ENCODE measurements at regions not wholly inside any gene's neighbourhood (a gene's known extent, or its start where the extent isn't known, plus 50 kb on each side); places are given as distances from the start of the nearest gene placed in this dataset.
"Not testable (repeated sequence)": the region's sequence is repeated elsewhere in the genome, so short reads cannot be mapped to it uniquely, and the experiment has no call there.

DNA sequence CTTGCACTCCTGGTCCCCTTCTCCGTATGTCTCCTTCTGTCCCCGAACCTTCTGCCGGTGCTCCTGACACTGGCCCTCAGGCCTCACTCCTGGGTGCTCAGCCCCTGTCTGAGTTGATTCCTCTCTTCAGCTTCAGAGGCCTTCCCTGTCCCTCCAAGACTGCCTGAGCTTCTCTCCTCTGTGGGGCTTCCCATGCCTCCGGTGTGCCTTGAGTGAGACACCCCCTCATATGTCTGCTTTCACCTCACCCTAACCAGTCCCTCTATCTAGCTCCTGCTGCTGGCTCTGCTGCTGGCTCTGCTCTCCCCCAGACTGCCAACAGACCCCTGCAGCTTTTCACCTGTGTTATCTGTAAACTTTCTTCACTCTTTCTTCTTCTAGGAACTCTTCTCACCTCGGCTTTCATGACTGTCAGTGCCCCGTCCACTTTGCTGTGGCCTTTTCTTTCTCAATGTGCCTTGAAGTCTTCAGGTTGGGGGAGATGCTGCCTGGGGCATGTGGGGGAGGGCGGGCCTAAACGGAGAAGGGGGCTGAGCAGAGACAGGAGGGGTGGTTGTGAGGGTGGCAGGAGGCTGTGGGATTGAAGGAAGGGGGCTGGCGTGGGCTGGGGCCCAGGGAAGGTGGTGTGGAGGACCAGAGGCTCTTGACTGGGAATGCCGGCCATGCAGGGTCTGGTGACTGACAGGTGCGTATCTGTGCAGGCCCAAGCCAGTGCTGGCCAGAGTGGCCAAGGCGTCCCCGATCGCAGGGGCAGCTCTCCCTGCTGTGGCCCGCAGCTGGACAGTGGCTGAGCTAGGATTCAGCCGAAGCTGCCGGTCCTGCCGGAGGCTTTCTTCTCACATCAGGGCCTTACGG is 81.3 kb downstream of the METRNL start:
- Histone ChIP-seq H3K27me3 (ENCODE audit: control insufficient read depth in 1 of 2, insufficient read depth in 2 of 2, low read length in 2 of 2) (no peaks in the 10 kb centered on the region), H3K9me3 (ENCODE audit: control insufficient read depth in 2 of 2, low read length in 2 of 2) (no peaks in the 10 kb centered on the region), H3K27ac (ENCODE audit: low read length) (no peak overlapping the region), H3K4me3 (ENCODE audit: low read length in 2 of 2) (no peak overlapping the region), H3K4me1 (ENCODE audit: control insufficient read depth, insufficient read depth, low read length) (peaks cover 6% of the 10 kb centered on the region), H3K36me3 (ENCODE audit: control insufficient read depth in 2 of 2, insufficient read depth in 2 of 2, low read length in 2 of 2) (no peaks in the 10 kb centered on the region), H3K9ac (ENCODE audit: low read length in 2 of 2) (no peak overlapping the region)

DNA sequence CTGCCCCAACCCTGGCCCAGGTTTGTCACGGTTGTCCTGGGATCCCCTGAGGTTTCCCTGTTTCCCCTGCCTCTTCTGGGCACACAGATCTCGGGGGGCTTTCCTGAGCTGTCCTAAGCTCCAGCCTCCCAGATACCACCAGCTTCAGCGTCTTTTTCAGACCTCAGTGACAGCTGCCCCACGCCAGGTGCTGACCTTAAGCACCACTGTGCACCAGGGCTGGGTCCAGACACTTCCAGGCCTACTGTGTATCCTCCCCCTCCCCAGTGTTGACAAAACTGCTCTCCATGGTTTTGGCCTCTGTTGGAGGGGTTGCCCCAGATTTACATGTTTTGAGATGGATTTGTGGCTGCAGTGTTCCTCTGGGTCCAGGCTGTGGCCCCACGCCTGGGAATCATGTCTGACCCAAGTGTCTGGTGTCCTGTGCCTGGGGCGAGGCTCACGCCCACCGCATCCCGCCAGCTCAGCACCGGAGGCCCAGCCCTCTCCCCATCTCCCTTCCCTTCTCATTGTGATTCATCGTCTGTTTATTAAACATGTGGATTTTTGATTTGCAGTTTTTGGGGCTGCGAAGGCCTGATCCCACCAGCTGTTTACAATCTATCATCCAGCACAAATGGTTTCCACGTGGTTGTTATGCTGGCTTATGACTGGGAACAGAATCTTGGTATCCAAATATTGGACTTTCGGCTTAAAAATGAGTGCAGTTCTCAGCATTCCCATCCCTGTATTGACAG is 82.1 kb downstream of the METRNL start:
- Histone ChIP-seq H3K4me1 (ENCODE audit: control insufficient read depth, insufficient read depth, low read length) (peaks cover 6% of the 10 kb centered on the region), H3K27ac (ENCODE audit: low read length) (no peak overlapping the region), H3K27me3 (ENCODE audit: control insufficient read depth in 1 of 2, insufficient read depth in 2 of 2, low read length in 2 of 2) (no peaks in the 10 kb centered on the region), H3K9me3 (ENCODE audit: control insufficient read depth in 2 of 2, low read length in 2 of 2) (no peaks in the 10 kb centered on the region), H3K4me3 (ENCODE audit: low read length in 2 of 2) (no peak overlapping the region), H3K36me3 (ENCODE audit: control insufficient read depth in 2 of 2, insufficient read depth in 2 of 2, low read length in 2 of 2) (no peaks in the 10 kb centered on the region), H3K9ac (ENCODE audit: low read length in 2 of 2) (no peak overlapping the region)

DNA sequence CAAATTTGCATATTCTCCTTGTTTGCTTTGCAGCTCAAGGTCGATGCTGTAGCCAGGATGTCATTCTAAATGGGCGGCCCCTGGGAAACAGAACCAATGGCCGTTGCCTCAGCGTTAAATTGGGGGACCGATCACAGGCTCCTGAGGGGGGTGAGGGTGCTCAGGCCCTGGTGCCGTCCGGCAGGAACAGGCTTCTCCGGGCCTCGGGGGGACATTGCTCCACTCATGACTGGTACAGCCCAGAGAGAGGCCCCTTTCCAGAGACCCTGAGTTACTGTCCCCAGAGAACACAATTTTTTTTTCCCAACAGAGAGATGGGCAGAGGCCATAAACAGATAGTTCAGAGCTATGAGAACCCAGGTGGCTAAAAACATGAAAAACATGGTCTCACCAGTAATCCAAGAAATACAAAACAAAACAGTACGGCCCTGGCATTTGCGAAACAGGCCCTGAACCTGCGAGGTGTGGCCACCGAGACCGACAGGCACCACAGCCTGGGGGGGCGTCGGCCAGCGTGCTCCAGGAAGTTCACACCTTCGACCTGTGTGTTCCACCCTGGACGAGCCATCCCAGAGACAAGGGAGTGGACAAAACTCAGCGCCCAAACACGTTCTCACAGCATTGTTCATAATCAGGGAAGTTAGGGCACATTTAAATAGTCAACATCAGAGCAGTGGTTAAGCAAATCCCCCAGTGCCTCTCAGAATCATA is 82.8 kb downstream of the METRNL start:
- no peak overlapping the region for H3K4me3 ChIP-seq (ENCODE audit: low read length in 2 of 2)
- no peaks in the 10 kb centered on the region for H3K9me3 ChIP-seq (ENCODE audit: control insufficient read depth in 2 of 2, low read length in 2 of 2)
- H3K27ac ChIP-seq (ENCODE audit: low read length): no peak overlapping the region
- peaks cover 6% of the 10 kb centered on the region for H3K4me1 ChIP-seq (ENCODE audit: control insufficient read depth, insufficient read depth, low read length)
- H3K27me3 ChIP-seq (ENCODE audit: control insufficient read depth in 1 of 2, insufficient read depth in 2 of 2, low read length in 2 of 2): no peaks in the 10 kb centered on the region
- H3K36me3 ChIP-seq (ENCODE audit: control insufficient read depth in 2 of 2, insufficient read depth in 2 of 2, low read length in 2 of 2): no peaks in the 10 kb centered on the region
- H3K9ac ChIP-seq (ENCODE audit: low read length in 2 of 2): no peak overlapping the region

DNA sequence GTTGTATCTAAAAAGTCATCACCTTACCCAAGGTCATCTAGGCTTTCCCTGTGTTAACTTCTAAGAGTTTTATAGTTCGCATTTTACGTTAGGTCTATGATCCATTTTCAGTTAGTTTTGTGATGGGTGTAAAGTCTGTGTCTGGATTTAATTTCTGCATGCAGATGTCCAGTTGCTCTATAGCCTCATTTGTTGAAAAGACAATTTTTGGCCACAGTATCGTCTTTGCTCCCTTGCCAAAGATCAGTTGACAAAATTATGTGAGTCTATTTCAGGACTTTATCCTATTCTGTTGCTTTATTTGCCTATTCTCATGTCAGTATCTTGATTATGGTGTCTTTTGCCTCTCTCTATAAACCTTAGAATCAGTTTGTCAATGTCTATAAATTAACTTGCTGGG is 85.1 kb downstream of the METRNL start:
- Histone ChIP-seq H3K27ac (ENCODE audit: low read length) (no peak overlapping the region), H3K36me3 (ENCODE audit: control insufficient read depth in 2 of 2, insufficient read depth in 2 of 2, low read length in 2 of 2) (no peaks in the 10 kb centered on the region), H3K4me3 (ENCODE audit: low read length in 2 of 2) (no peak overlapping the region), H3K27me3 (ENCODE audit: control insufficient read depth in 1 of 2, insufficient read depth in 2 of 2, low read length in 2 of 2) (no peaks in the 10 kb centered on the region), H3K9me3 (ENCODE audit: control insufficient read depth in 2 of 2, low read length in 2 of 2) (no peaks in the 10 kb centered on the region), H3K4me1 (ENCODE audit: control insufficient read depth, insufficient read depth, low read length) (peaks cover 6% of the 10 kb centered on the region), H3K9ac (ENCODE audit: low read length in 2 of 2) (no peak overlapping the region)

DNA sequence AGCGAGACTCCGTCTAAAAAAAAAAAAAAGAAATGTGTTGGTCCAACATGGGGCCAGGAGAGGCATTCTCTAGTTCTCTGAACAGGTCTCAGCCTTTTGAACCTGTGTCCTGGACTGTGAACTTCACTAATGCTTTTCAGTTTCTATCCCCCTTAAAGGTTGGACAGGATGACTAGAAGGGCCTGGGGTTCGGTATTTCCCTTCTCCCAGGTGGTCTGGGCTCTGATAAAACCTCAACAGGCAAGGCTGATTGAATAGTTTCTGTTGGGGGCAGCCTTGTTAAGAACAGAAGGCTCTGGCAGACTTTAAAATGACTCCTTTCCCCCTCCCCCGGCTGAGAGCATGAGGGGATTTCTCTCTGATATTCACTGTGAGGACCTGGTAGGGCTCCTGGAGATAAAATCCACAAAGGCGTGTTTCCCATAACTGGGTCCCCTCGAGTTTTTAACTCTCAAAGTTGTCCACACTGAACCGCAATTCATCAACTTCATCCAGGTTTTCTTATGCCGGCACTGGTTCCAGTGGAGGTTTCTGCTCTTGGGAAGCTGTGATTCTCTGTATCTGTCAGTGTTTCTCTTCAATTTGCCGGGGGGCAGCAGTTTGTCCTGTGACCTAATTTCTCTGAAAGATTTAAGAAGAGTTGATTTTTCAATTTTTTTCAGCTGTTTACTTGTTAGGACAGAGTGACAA is 91.3 kb downstream of the METRNL start:
- Histone ChIP-seq H3K4me1 (ENCODE audit: control insufficient read depth, insufficient read depth, low read length) (no peaks in the 10 kb centered on the region), H3K4me3 (ENCODE audit: low read length in 2 of 2) (no peak overlapping the region), H3K9me3 (ENCODE audit: control insufficient read depth in 2 of 2, low read length in 2 of 2) (no peaks in the 10 kb centered on the region), H3K27ac (ENCODE audit: low read length) (no peak overlapping the region), H3K36me3 (ENCODE audit: control insufficient read depth in 2 of 2, insufficient read depth in 2 of 2, low read length in 2 of 2) (no peaks in the 10 kb centered on the region), H3K27me3 (ENCODE audit: control insufficient read depth in 1 of 2, insufficient read depth in 2 of 2, low read length in 2 of 2) (peaks cover 0 to 2% of the 10 kb centered on the region in 2 donors), H3K9ac (ENCODE audit: low read length in 2 of 2) (no peak overlapping the region)

- peaks cover 0 to 2% of the 10 kb centered on the region in 2 donors for H3K27me3 ChIP-seq (ENCODE audit: control insufficient read depth in 1 of 2, insufficient read depth in 2 of 2, low read length in 2 of 2)
- no peak overlapping the region for H3K4me3 ChIP-seq (ENCODE audit: low read length in 2 of 2)
- H3K36me3 ChIP-seq (ENCODE audit: control insufficient read depth in 2 of 2, insufficient read depth in 2 of 2, low read length in 2 of 2): no peaks in the 10 kb centered on the region
- H3K27ac ChIP-seq (ENCODE audit: low read length): no peak overlapping the region
- H3K9me3 ChIP-seq (ENCODE audit: control insufficient read depth in 2 of 2, low read length in 2 of 2): no peaks in the 10 kb centered on the region
- H3K9ac ChIP-seq (ENCODE audit: low read length in 2 of 2): no peak overlapping the region
- H3K4me1 ChIP-seq (ENCODE audit: control insufficient read depth, insufficient read depth, low read length): no peaks in the 10 kb centered on the region
Measured at GRCh38 chr17:83171661-83172060, 92.3 kb downstream of the METRNL start.

DNA sequence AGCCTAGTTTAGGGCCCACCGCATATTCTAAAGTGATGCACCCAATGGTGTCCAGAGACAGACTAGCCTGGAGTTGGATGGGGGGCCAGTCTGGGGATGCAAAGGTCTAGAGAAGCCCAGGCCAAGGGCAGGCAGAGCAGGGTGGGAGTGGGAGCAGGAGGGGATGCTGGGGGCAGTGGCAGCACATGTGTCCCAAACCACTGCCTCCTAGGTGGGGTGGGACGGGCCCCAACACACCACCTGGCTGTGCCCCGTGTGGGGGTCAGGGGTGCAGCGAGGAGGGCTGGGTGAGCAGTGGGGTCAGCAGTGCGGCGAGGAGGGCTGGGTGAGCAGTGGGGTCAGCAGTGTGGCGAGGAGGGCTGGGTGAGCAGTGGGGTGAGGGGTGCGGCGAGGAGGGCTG is 92.7 kb downstream of the METRNL start:
- H3K4me3 ChIP-seq (ENCODE audit: low read length in 2 of 2); H3K9ac ChIP-seq (ENCODE audit: low read length in 2 of 2); H3K4me1 ChIP-seq (ENCODE audit: control insufficient read depth, insufficient read depth, low read length); H3K27me3 ChIP-seq (ENCODE audit: control insufficient read depth in 1 of 2, insufficient read depth in 2 of 2, low read length in 2 of 2); H3K27ac ChIP-seq (ENCODE audit: low read length); H3K9me3 ChIP-seq (ENCODE audit: control insufficient read depth in 2 of 2, low read length in 2 of 2); H3K36me3 ChIP-seq (ENCODE audit: control insufficient read depth in 2 of 2, insufficient read depth in 2 of 2, low read length in 2 of 2): not testable (repeated sequence)

DNA sequence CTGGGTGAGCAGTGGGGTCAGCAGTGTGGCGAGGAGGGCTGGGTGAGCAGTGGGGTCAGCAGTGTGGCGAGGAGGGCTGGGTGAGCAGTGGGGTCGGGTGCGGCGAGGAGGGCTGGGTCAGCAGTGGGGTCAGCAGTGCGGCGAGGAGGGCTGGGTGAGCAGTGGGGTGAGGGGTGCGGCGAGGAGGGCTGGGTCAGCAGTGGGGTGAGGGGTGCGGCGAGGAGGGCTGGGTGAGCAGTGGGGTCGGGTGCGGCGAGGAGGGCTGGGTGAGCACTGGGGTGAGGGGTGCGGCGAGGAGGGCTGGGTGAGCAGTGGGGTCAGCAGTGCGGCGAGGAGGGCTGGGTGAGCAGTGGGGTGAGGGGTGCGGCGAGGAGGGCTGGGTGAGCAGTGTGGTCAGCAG is 93.2 kb downstream of the METRNL start:
- H3K4me1 ChIP-seq (ENCODE audit: control insufficient read depth, insufficient read depth, low read length); H3K36me3 ChIP-seq (ENCODE audit: control insufficient read depth in 2 of 2, insufficient read depth in 2 of 2, low read length in 2 of 2); H3K27ac ChIP-seq (ENCODE audit: low read length); H3K4me3 ChIP-seq (ENCODE audit: low read length in 2 of 2); H3K9me3 ChIP-seq (ENCODE audit: control insufficient read depth in 2 of 2, low read length in 2 of 2); H3K27me3 ChIP-seq (ENCODE audit: control insufficient read depth in 1 of 2, insufficient read depth in 2 of 2, low read length in 2 of 2); H3K9ac ChIP-seq (ENCODE audit: low read length in 2 of 2): not testable (repeated sequence)

DNA sequence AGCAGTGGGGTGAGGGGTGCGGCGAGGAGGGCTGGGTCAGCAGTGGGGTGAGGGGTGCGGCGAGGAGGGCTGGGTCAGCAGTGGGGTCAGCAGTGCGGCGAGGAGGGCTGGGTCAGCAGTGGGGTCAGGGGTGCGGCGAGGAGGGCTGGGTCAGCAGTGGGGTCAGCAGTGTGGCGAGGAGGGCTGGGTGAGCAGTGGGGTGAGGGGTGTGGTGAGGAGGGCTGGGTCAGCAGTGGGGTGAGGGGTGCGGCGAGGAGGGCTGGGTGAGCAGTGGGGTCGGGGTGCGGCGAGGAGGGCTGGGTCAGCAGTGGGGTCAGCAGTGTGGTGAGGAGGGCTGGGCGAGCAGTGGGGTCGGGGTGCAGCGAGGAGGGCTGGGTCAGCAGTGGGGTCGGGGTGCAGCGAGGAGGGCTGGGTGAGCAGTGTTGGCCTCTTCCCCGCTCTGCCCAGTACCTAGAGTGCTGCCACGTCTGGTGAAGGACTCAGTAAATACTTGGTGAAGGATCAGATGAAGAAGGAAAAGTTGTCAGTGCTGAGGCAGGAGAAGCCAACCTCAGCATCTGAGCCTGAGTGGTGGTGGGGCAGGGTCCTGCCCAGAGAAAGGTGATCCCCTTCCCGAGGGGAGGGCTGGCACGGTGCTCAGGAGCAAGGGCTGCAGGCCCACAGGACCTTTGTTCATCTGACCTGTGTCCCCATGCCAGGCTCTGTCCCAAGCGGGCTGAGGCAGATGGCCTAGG is 93.9 kb downstream of the METRNL start:
- not testable (repeated sequence) for H3K9ac ChIP-seq (ENCODE audit: low read length in 2 of 2); H3K27me3 ChIP-seq (ENCODE audit: control insufficient read depth in 1 of 2, insufficient read depth in 2 of 2, low read length in 2 of 2); H3K4me3 ChIP-seq (ENCODE audit: low read length in 2 of 2); H3K27ac ChIP-seq (ENCODE audit: low read length); H3K9me3 ChIP-seq (ENCODE audit: control insufficient read depth in 2 of 2, low read length in 2 of 2); H3K36me3 ChIP-seq (ENCODE audit: control insufficient read depth in 2 of 2, insufficient read depth in 2 of 2, low read length in 2 of 2); H3K4me1 ChIP-seq (ENCODE audit: control insufficient read depth, insufficient read depth, low read length)

- Histone ChIP-seq H3K9me3 (ENCODE audit: control insufficient read depth in 2 of 2, low read length in 2 of 2) (no peaks in the 10 kb centered on the region), H3K4me1 (ENCODE audit: control insufficient read depth, insufficient read depth, low read length) (peaks cover 4% of the 10 kb centered on the region), H3K27ac (ENCODE audit: low read length) (no peak overlapping the region), H3K4me3 (ENCODE audit: low read length in 2 of 2) (no peak overlapping the region), H3K9ac (ENCODE audit: low read length in 2 of 2) (no peak overlapping the region), H3K27me3 (ENCODE audit: control insufficient read depth in 1 of 2, insufficient read depth in 2 of 2, low read length in 2 of 2) (peaks cover 0 to 2% of the 10 kb centered on the region in 2 donors), H3K36me3 (ENCODE audit: control insufficient read depth in 2 of 2, insufficient read depth in 2 of 2, low read length in 2 of 2) (no peaks in the 10 kb centered on the region)
Measured at GRCh38 chr17:83173914-83174361, 94.5 kb downstream of the METRNL start.
